GM12878 (cell line): ENCODE measurements at regions not wholly inside any gene's neighbourhood (a gene's known extent, or its start where the extent isn't known, plus 50 kb on each side); places are given as distances from the start of the nearest gene placed in this dataset.

Experiments
- ATAC-seq: fragments of 200-7000 bp; cut with Tn5 transposase; 3 replicates; pipeline ENCODE4 v1.9.1; 2020; ENCODE audit warnings: mild to moderate bottlenecking, moderate library complexity
- BruUV-seq: library from RNA; stranded (reverse); fragments of 400-500 nt; replicated peaks from 2 replicates; lab custom pipeline; 2021; lab: Mats Ljungman, UMichigan
- CTCF ChIA-PET: fragments of 300-600 bp; sonication (Branson Sonifier 250); formaldehyde crosslinking; extraction: SDS; loops from one replicate; lab custom pipeline; 2021; ENCODE audit warnings: inconsistent platforms; lab: Yijun Ruan, JAX
- POLR2A ChIA-PET: fragments of 350-600 bp; formaldehyde crosslinking; extraction: SDS; loops from one replicate; lab custom pipeline; 2021; ENCODE audit warnings: inconsistent platforms; lab: Charles Lee
- RAD21 ChIA-PET: fragments of 300-600 bp; sonication (Branson Sonifier 250); formaldehyde crosslinking; loops from one replicate; lab custom pipeline; 2023; ENCODE audit warnings: antibody characterized with exemption; ENCODE audit not compliant: unreplicated experiment; lab: Charles Lee
- SMC1A ChIA-PET: fragments of 300-600 bp; sonication (Branson Sonifier 250); formaldehyde crosslinking; loops from one replicate; lab custom pipeline; 2023; ENCODE audit not compliant: unreplicated experiment, uncharacterized antibody; lab: Charles Lee
- DNase-seq: peaks from one replicate; pipeline ENCODE4 v3.0.0-alpha.2; 2011; ENCODE audit warnings: low read depth, low spot score
- FAIRE-seq: peaks from 3 replicates; lab custom pipeline; 2011; peaks lifted over from hg19 to GRCh38; lab: Jason Lieb, UNC
- H2AFZ ChIP-seq: 2 replicates; pipeline ENCODE4 v1.6.0; 2011; ENCODE audit warnings: low read depth, low read length, control low read depth; ENCODE audit not compliant: control insufficient read depth
- H3K27ac ChIP-seq: 2 replicates; pipeline ENCODE4 v1.5.1; 2011; ENCODE audit warnings: control low read depth; ENCODE audit not compliant: control insufficient read depth, insufficient read depth
- H3K27me3 ChIP-seq, 2 experiments: replicated peaks in 1 of 2; 2 replicates each; pipeline versions ENCODE4 v1.6.0 to v1.6.1; 2011; ENCODE audit warnings: low read length in 1 of 2; ENCODE audit not compliant: control insufficient read depth in 2 of 2, insufficient read depth in 2 of 2
- H3K36me3 ChIP-seq, 2 experiments: 2 replicates each; pipeline ENCODE4 v1.5.1; 2011; ENCODE audit warnings: low read length in 1 of 2; ENCODE audit not compliant: control insufficient read depth in 2 of 2, insufficient read depth in 2 of 2
- H3K4me1 ChIP-seq: 2 replicates; pipeline ENCODE4 v1.6.1; 2011; ENCODE audit warnings: mild to moderate bottlenecking, low read length, moderate library complexity, mixed read lengths; ENCODE audit not compliant: control insufficient read depth, insufficient read depth
- H3K4me2 ChIP-seq: 2 replicates; pipeline ENCODE4 v1.6.0; 2011; ENCODE audit warnings: control low read depth; ENCODE audit not compliant: control insufficient read depth, insufficient read depth
- H3K4me3 ChIP-seq: fragments of 200-600 bp; sonication (generic); 2 replicates; pipeline ENCODE4 v1.5.1; 2016
- H3K79me2 ChIP-seq: 2 replicates; pipeline ENCODE4 v1.6.0; 2011; ENCODE audit warnings: low read length; ENCODE audit not compliant: control insufficient read depth, insufficient read depth
- H3K9ac ChIP-seq: 2 replicates; pipeline ENCODE4 v1.8.0; 2011; ENCODE audit warnings: low read length, control low read depth, mixed read lengths; ENCODE audit not compliant: control insufficient read depth, insufficient read depth
- H3K9me3 ChIP-seq: replicated peaks from 3 replicates; pipeline ENCODE4 v1.5.1; 2011; ENCODE audit warnings: mild to moderate bottlenecking, low read length; ENCODE audit not compliant: control insufficient read depth, insufficient read depth
- H4K20me1 ChIP-seq: 2 replicates; pipeline ENCODE4 v1.6.0; 2011; ENCODE audit not compliant: control insufficient read depth, insufficient read depth
- BRCA1 ChIP-seq: IDR thresholded peaks from 2 replicates; pipeline ENCODE4 v1.6.1; 2011; ENCODE audit warnings: low read depth, low read length, improper control_type of control experiment
- MYC ChIP-seq: IDR thresholded peaks from 2 replicates; pipeline ENCODE4 v1.6.1; 2011; ENCODE audit warnings: mild to moderate bottlenecking, low read length, moderate library complexity, inconsistent platforms; ENCODE audit not compliant: insufficient read depth, insufficient replicate concordance, insufficient read length, severe bottlenecking
- SUPT20H ChIP-seq: IDR thresholded peaks from 2 replicates; pipeline ENCODE4 v1.6.1; 2011; ENCODE audit warnings: low read depth, mild to moderate bottlenecking, low read length, moderate library complexity, borderline replicate concordance; ENCODE audit not compliant: control insufficient read depth
- WRNIP1 ChIP-seq: IDR thresholded peaks from 2 replicates; pipeline ENCODE4 v1.6.1; 2011; ENCODE audit warnings: low read depth, low read length, improper control_type of control experiment, borderline replicate concordance
- ZNF274 ChIP-seq: IDR thresholded peaks from one replicate; pipeline ENCODE4 v1.8.0; 2011; ENCODE audit not compliant: insufficient read length, insufficient read depth
- WGBS: methylation state at CpG from one replicate; pipeline ENCODE4 v1.1.6; 2016; ENCODE audit warnings: low lambda C conversion rate; ENCODE audit not compliant: insufficient replicate concordance, insufficient coverage; ENCODE audit errors: missing lambda C conversion rate; 5-methylcytosine and 5-hydroxymethylcytosine counted together
- in situ Hi-C: fragments of 300-500 bp; cut with MboI; formaldehyde crosslinking; loops from 9 replicates; pipeline ENCODE4 v1.14.3; 2018; ENCODE audit warnings: mixed read lengths
- intact Hi-C: fragments of 100-400 bp; cut with micrococcal nuclease; formaldehyde crosslinking; loops from one replicate; pipeline ENCODE4 v1.14.2; 2022; ENCODE audit not compliant: unreplicated experiment
- TF ChIP-seq, protein P1 (sequence below): IDR thresholded peaks from 2 replicates; pipeline ENCODE4 v1.6.1; 2012; ENCODE audit warnings: low read depth, low read length, improper control_type of control experiment
- TF ChIP-seq, protein P2 (sequence below): fragments of 450-650 bp; IDR thresholded peaks from 2 replicates; pipeline ENCODE4 v1.6.1; 2017; ENCODE audit warnings: mild to moderate bottlenecking, moderate library complexity
- TF ChIP-seq, protein P3 (sequence below): fragments of 450-650 bp; conservative IDR thresholded peaks from 2 replicates; pipeline ENCODE4 v1.6.1; 2017; ENCODE audit warnings: mild to moderate bottlenecking, moderate library complexity

DNA sequence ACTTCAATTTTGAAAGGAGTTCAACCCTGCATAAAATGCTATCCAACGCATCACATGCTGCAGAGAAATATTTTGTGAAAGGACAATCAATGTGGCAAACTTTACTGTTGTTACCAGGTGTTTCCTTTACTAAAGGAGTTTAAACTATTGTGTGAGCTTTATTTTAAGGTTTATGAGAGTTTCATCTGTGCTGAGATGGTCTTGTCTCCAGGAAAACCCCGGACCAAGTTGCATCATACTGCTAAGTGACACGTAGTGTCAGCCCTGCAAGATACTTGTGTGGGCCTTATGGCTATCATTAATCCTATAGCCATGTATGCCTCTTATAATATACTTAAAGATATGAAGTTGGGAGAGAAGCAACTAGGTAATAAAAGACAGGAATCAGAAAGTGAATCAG, 94.5 kb upstream of the EPHA6 start:
- ChIA-PET RAD21 (no interaction called here), CTCF (no interaction called here), SMC1A (no interaction called here), POLR2A (interaction anchor here (0.6 kb wide), 1 partner anchor 153 kb away, joined by 4 read pairs; no protein-coding TSS in a partner anchor)
- no peak for DNase-seq
- Histone ChIP-seq H3K27ac (no peak overlapping the region), H3K9me3 (no peaks in the 10 kb centered on the region), H3K4me2 (no peak overlapping the region), H2AFZ (no peak overlapping the region), H3K36me3 (no peaks in the 10 kb centered on the region), H3K27me3 (no peaks in the 10 kb centered on the region), H3K4me3 (no peak overlapping the region), H3K4me1 (no peaks in the 10 kb centered on the region), H3K79me2 (no peaks in the 10 kb centered on the region), H3K9ac (no peak overlapping the region), H4K20me1 (no peaks in the 10 kb centered on the region)
- intact Hi-C loops (no loop called here), in situ Hi-C loops (no loop called here)
- TF ChIP-seq ZNF274 (no peak), MYC (no peak), SUPT20H (no peak), WRNIP1 (no peak), BRCA1 (no peak)
- TF ChIP-seq, protein P1, sequence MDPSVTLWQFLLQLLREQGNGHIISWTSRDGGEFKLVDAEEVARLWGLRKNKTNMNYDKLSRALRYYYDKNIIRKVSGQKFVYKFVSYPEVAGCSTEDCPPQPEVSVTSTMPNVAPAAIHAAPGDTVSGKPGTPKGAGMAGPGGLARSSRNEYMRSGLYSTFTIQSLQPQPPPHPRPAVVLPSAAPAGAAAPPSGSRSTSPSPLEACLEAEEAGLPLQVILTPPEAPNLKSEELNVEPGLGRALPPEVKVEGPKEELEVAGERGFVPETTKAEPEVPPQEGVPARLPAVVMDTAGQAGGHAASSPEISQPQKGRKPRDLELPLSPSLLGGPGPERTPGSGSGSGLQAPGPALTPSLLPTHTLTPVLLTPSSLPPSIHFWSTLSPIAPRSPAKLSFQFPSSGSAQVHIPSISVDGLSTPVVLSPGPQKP, result no peak
- TF ChIP-seq, protein P2, sequence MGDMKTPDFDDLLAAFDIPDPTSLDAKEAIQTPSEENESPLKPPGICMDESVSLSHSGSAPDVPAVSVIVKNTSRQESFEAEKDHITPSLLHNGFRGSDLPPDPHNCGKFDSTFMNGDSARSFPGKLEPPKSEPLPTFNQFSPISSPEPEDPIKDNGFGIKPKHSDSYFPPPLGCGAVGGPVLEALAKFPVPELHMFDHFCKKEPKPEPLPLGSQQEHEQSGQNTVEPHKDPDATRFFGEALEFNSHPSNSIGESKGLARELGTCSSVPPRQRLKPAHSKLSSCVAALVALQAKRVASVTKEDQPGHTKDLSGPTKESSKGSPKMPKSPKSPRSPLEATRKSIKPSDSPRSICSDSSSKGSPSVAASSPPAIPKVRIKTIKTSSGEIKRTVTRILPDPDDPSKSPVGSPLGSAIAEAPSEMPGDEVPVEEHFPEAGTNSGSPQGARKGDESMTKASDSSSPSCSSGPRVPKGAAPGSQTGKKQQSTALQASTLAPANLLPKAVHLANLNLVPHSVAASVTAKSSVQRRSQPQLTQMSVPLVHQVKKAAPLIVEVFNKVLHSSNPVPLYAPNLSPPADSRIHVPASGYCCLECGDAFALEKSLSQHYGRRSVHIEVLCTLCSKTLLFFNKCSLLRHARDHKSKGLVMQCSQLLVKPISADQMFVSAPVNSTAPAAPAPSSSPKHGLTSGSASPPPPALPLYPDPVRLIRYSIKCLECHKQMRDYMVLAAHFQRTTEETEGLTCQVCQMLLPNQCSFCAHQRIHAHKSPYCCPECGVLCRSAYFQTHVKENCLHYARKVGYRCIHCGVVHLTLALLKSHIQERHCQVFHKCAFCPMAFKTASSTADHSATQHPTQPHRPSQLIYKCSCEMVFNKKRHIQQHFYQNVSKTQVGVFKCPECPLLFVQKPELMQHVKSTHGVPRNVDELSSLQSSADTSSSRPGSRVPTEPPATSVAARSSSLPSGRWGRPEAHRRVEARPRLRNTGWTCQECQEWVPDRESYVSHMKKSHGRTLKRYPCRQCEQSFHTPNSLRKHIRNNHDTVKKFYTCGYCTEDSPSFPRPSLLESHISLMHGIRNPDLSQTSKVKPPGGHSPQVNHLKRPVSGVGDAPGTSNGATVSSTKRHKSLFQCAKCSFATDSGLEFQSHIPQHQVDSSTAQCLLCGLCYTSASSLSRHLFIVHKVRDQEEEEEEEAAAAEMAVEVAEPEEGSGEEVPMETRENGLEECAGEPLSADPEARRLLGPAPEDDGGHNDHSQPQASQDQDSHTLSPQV, result no peak
- TF ChIP-seq, protein P3, sequence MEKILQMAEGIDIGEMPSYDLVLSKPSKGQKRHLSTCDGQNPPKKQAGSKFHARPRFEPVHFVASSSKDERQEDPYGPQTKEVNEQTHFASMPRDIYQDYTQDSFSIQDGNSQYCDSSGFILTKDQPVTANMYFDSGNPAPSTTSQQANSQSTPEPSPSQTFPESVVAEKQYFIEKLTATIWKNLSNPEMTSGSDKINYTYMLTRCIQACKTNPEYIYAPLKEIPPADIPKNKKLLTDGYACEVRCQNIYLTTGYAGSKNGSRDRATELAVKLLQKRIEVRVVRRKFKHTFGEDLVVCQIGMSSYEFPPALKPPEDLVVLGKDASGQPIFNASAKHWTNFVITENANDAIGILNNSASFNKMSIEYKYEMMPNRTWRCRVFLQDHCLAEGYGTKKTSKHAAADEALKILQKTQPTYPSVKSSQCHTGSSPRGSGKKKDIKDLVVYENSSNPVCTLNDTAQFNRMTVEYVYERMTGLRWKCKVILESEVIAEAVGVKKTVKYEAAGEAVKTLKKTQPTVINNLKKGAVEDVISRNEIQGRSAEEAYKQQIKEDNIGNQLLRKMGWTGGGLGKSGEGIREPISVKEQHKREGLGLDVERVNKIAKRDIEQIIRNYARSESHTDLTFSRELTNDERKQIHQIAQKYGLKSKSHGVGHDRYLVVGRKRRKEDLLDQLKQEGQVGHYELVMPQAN, result no peak
- FAIRE-seq, result no peak
- BruUV-seq, result no TSS peak
- no peak for ATAC-seq
- 29% methylated on average over 3 of the region's 3 CpGs for WGBS
